Suprapubic skin (tissue), 4 donors: ENCODE measurements at regions not wholly inside any gene's neighbourhood (a gene's known extent, or its start where the extent isn't known, plus 50 kb on each side); places are given as distances from the start of the nearest gene placed in this dataset.

Experiments
- CTCF ChIP-seq, 2 donors: fragments of 200-600 bp in 1 of 2; fragments of 450-650 bp in 1 of 2; sonication (generic) in 1 of 2; IDR thresholded peaks; one replicate each; pipeline ENCODE4 v1.5.1; 2016 to 2019; ENCODE audit warnings: antibody characterized with exemption in 2 of 2, mild to moderate bottlenecking in 1 of 2, moderate library complexity in 1 of 2
- POLR2A ChIP-seq, 2 donors: fragments of 450-650 bp; IDR thresholded peaks; one replicate each; pipeline ENCODE4 v1.6.1; 2017; ENCODE audit warnings: antibody characterized with exemption in 2 of 2, mild to moderate bottlenecking in 2 of 2, moderate library complexity in 2 of 2
- POLR2AphosphoS5 ChIP-seq, 3 donors: sonication (generic); formaldehyde crosslinking; IDR thresholded peaks; one replicate each; pipeline ENCODE4 v1.6.1; 2017; ENCODE audit warnings: antibody characterized with exemption in 3 of 3

- no peak for TF ChIP-seq CTCF (IDR thresholded peaks at IDR 0.05)
- no peak for TF ChIP-seq POLR2AphosphoS5 (IDR thresholded peaks at IDR 0.05)
- no peak for TF ChIP-seq POLR2A (IDR thresholded peaks at IDR 0.05)
Measured at GRCh38 chr6:169927711-169928110, 176.3 kb downstream of the ERMARD start.
